ENCODE measurements at regions not wholly inside any gene's neighbourhood (a gene's known extent, or its start where the extent isn't known, plus 50 kb on each side); places are given as distances from the start of the nearest gene placed in this dataset.
"Not testable (repeated sequence)": the region's sequence is repeated elsewhere in the genome, so short reads cannot be mapped to it uniquely, and the experiment has no call there.

GRCh38 chr5:104016646-104017045 is 454.1 kb upstream of the NUDT12 start:
- no peak for DNase-seq

GRCh38 chr5:104015765-104016164 is 453.2 kb upstream of the NUDT12 start:
- DNase-seq = no peak

- not testable (repeated sequence) for DNase-seq
These were observed 440.2 kb upstream of the NUDT12 start for GRCh38 chr5:104002783-104003182.

- DNase-seq = no peak
These were observed 438.5 kb upstream of the NUDT12 start for GRCh38 chr5:104001136-104001535.

- DNase-seq = no peak
These were observed 430.4 kb upstream of the NUDT12 start for GRCh38 chr5:103993031-103993430.

GRCh38 chr5:103990064-103990463 is 427.5 kb upstream of the NUDT12 start:
- no peak for DNase-seq

- no peak for DNase-seq
These were observed 419.0 kb upstream of the NUDT12 start for GRCh38 chr5:103981592-103981991.

- no peak for DNase-seq
These were observed 411.1 kb upstream of the NUDT12 start for GRCh38 chr5:103973669-103974068.

GRCh38 chr5:103966295-103966694 is 403.7 kb upstream of the NUDT12 start:
- not testable (repeated sequence) for DNase-seq

- no peak for DNase-seq
These were observed 399.4 kb upstream of the NUDT12 start for GRCh38 chr5:103962023-103962422.

- DNase-seq = no peak
These were observed 391.2 kb upstream of the NUDT12 start for GRCh38 chr5:103953601-103954382.

GRCh38 chr5:103951776-103952175 is 389.2 kb upstream of the NUDT12 start:
- DNase-seq = no peak

GRCh38 chr5:103943230-103943629 is 380.6 kb upstream of the NUDT12 start:
- DNase-seq = no peak

GRCh38 chr5:103942587-103943186 is 380.1 kb upstream of the NUDT12 start:
- no peak for DNase-seq

- no peak for DNase-seq
These were observed 379.0 kb upstream of the NUDT12 start for GRCh38 chr5:103941596-103941995.

GRCh38 chr5:103938146-103938695 is 375.6 kb upstream of the NUDT12 start:
- no peak for DNase-seq

GRCh38 chr5:103929338-103930013 is 366.9 kb upstream of the NUDT12 start:
- no peak for DNase-seq

GRCh38 chr5:103927739-103928138 is 365.1 kb upstream of the NUDT12 start:
- DNase-seq = no peak

GRCh38 chr5:103923616-103924168 is 361.1 kb upstream of the NUDT12 start:
- DNase-seq = no peak

- no peak for DNase-seq
These were observed 356.9 kb upstream of the NUDT12 start for GRCh38 chr5:103919506-103919905.

GRCh38 chr5:103918668-103919367 is 356.2 kb upstream of the NUDT12 start:
- DNase-seq = no peak

GRCh38 chr5:103915081-103915480 is 352.5 kb upstream of the NUDT12 start:
- no peak for DNase-seq

- DNase-seq = no peak
These were observed 348.2 kb upstream of the NUDT12 start for GRCh38 chr5:103910786-103911185.

All from CD4-positive, alpha-beta T cell treated with Interleukin-17A for 1 hour (primary cell).